ENCODE measurements at regions not wholly inside any gene's neighbourhood (a gene's known extent, or its start where the extent isn't known, plus 50 kb on each side); places are given as distances from the start of the nearest gene placed in this dataset.
"Not testable (repeated sequence)": the region's sequence is repeated elsewhere in the genome, so short reads cannot be mapped to it uniquely, and the experiment has no call there.

GRCh38 chr1:214141486-214141885 lies 139.5 kb upstream of the SMYD2 start:
- no peaks in the 10 kb centered on the region for H4K20me1 ChIP-seq (ENCODE audit: insufficient read depth)
- BruUV-seq (replicated peaks): no TSS peak
- H3K9me3 ChIP-seq (ENCODE audit: insufficient read depth, low read depth): no peaks in the 10 kb centered on the region
- DNase-seq: no peak
- no peaks in the 10 kb centered on the region for H3K79me2 ChIP-seq (ENCODE audit: low read depth)
- H3K27me3 ChIP-seq (ENCODE audit: insufficient read depth, low read depth): no peaks in the 10 kb centered on the region
- no peaks in the 10 kb centered on the region for H3F3A ChIP-seq (ENCODE audit: insufficient read depth, low read depth)
- no peak overlapping the region for H3K4me2 ChIP-seq
- H3K4me3 ChIP-seq: no peak overlapping the region
- H3K36me3 ChIP-seq (ENCODE audit: low read depth): no peaks in the 10 kb centered on the region
- ChIA-PET POLR2A (ENCODE audit: unreplicated experiment) (no interaction called here), CTCF (no interaction called here)
- no peak overlapping the region for H2AFZ ChIP-seq
- H3K4me1 ChIP-seq (replicated peaks; ENCODE audit: insufficient read depth): no peaks in the 10 kb centered on the region
- intact Hi-C loops (cut with micrococcal nuclease; ENCODE audit: unreplicated experiment): no loop called here
- H3K9me2 ChIP-seq (ENCODE audit: insufficient read depth): no peaks in the 10 kb centered on the region
- H3K27ac ChIP-seq: no peak overlapping the region
- TF ChIP-seq EZH2 (IDR thresholded peaks at IDR 0.05; ENCODE audit: low read depth) (no peak), CTCF (conservative IDR thresholded peaks at IDR 0.05) (no peak)

GRCh38 chr1:214143006-214143992 lies 137.7 kb upstream of the SMYD2 start:
- TF ChIP-seq CTCF (conservative IDR thresholded peaks at IDR 0.05) (no peak), EZH2 (IDR thresholded peaks at IDR 0.05; ENCODE audit: low read depth) (no peak)
- Histone ChIP-seq H3K4me2 (no peak overlapping the region), H4K20me1 (ENCODE audit: insufficient read depth) (no peaks in the 10 kb centered on the region), H3K27ac (no peak overlapping the region), H3F3A (ENCODE audit: insufficient read depth, low read depth) (no peaks in the 10 kb centered on the region), H2AFZ (no peak overlapping the region), H3K9me2 (ENCODE audit: insufficient read depth) (no peaks in the 10 kb centered on the region), H3K4me3 (no peak overlapping the region), H3K27me3 (ENCODE audit: insufficient read depth, low read depth) (no peaks in the 10 kb centered on the region), H3K36me3 (ENCODE audit: low read depth) (no peaks in the 10 kb centered on the region), H3K79me2 (ENCODE audit: low read depth) (no peaks in the 10 kb centered on the region), H3K9me3 (ENCODE audit: insufficient read depth, low read depth) (no peaks in the 10 kb centered on the region), H3K4me1 (replicated peaks; ENCODE audit: insufficient read depth) (no peaks in the 10 kb centered on the region)
- ChIA-PET CTCF (no interaction called here), POLR2A (ENCODE audit: unreplicated experiment) (no interaction called here)
- no peak for DNase-seq
- BruUV-seq (replicated peaks): no TSS peak
- intact Hi-C loops (cut with micrococcal nuclease; ENCODE audit: unreplicated experiment): no loop called here

- POLR2A ChIA-PET (ENCODE audit: unreplicated experiment); BruUV-seq (replicated peaks); H2AFZ ChIP-seq; H3K9me3 ChIP-seq (ENCODE audit: insufficient read depth, low read depth); H3K4me3 ChIP-seq; intact Hi-C loops (cut with micrococcal nuclease; ENCODE audit: unreplicated experiment); H3F3A ChIP-seq (ENCODE audit: insufficient read depth, low read depth); CTCF ChIA-PET; H3K9me2 ChIP-seq (ENCODE audit: insufficient read depth); H4K20me1 ChIP-seq (ENCODE audit: insufficient read depth); DNase-seq; H3K4me1 ChIP-seq (replicated peaks; ENCODE audit: insufficient read depth); H3K27me3 ChIP-seq (ENCODE audit: insufficient read depth, low read depth); H3K79me2 ChIP-seq (ENCODE audit: low read depth); H3K36me3 ChIP-seq (ENCODE audit: low read depth); H3K27ac ChIP-seq; H3K4me2 ChIP-seq: not testable (repeated sequence)
Observed at GRCh38 chr1:214144521-214144920, 136.4 kb upstream of the SMYD2 start.
